ENCODE measurements at regions not wholly inside any gene's neighbourhood (a gene's known extent, or its start where the extent isn't known, plus 50 kb on each side); places are given as distances from the start of the nearest gene placed in this dataset.
"Not testable (repeated sequence)": the region's sequence is repeated elsewhere in the genome, so short reads cannot be mapped to it uniquely, and the experiment has no call there.

DNA sequence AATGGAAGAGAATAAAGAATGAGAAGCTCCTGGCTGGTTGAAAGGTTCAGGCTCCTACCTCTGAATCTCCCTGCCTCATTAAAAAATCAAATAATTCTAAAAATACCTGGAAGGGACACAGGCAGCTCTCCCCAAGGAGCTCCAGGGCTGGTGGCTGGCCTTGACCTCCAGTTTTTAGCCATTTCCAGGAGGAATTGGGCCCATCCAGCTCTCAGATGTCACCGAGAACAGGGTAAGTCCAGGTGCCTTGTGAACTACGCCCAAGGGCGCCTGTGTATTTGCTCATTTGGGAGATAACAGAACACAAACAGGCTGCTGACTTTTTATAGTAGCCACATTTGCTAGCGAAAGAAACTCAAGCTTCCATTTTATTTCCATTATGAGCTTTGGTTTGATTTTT, 321.0 kb upstream of the C1orf174 start:
- DNase-seq (ENCODE audit: low spot score): no peak

DNA sequence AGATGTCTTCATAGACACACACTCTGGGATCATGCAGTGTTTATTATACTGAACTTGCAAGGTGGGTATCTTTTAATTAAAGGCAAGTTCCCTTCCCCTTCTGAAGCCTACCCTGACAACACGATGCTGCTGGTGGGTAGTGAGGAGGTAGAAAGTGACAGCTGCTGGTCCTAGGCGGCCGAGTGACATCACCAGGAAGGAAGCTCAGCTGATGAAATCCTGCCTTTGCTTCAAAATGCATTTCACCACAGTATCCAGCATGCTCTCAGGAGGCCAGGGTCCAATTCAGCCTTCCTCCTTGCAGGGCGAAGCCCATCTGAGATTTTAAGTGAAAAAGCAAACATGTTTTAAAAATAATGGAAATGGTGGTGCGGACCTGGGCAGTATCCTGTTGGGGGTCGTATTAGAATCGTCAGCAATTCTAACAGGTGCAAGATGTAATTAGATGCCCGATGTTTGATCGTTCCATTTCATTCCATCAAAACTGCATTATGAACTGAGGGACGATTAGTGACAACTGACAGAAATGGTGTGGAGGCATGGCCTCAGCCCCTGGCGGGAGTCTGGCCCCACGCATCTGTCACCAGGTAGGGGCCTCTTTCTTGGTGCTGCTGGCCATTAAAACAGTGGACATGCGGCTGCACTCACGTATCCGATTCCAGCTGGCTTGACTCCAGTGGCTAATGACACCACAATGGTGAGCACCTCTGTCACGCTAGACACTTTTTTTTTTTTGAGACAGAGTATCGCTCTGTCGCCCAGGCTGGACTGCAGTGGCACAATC, 324.8 kb upstream of the C1orf174 start:
- no peak for DNase-seq (ENCODE audit: low spot score)

DNA sequence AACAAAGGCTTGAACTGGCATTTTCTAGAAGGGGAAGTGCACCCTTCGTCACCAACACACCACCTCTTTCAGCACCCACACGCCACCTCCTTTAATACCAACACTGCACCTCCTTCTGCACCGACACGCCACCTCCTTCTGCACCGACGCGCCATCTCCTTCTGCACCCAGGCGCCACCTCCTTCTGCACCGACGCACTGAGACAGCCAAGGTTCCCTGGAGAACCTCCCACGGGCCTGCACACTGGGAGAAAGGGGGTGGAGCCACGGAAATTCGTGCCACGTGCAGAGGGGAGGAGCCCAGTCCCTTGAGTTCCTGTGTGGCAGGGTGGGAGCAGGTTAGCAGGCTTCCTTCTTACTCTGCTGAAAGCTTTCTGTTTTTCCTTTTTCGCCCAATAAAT, 327.9 kb upstream of the C1orf174 start:
- no peak for DNase-seq (ENCODE audit: low spot score)

GRCh38 chr1:4253935-4254334, 353.9 kb upstream of the C1orf174 start:
- no peak for DNase-seq (ENCODE audit: low spot score)

DNA sequence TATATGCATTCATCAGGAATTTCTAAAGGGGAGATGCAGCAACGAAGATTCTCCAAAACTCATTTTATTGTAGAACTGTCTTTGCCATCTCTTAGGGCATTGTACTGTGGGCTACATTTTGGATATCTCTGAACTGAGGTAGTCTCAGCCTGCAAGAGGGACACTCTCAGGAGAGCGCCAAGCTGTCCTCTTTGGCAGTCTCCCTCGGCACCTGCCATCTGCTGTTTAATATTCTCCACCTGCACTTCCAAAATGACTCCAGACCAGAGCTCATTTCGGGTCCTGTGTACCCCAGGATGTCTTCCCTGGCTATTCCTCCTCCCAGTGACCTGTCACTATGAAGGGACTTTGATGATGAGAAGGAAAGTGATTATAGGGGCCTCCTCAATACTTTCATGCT, 356.3 kb upstream of the C1orf174 start:
- DNase-seq (ENCODE audit: low spot score): no peak

GRCh38 chr1:4258146-4258777, 358.2 kb upstream of the C1orf174 start:
- not testable (repeated sequence) for DNase-seq (ENCODE audit: low spot score)

- DNase-seq (ENCODE audit: low spot score): no peak
Measured at GRCh38 chr1:4261327-4261726, 361.3 kb upstream of the C1orf174 start.

GRCh38 chr1:4262665-4263064, 362.6 kb upstream of the C1orf174 start:
- DNase-seq (ENCODE audit: low spot score): no peak

DNA sequence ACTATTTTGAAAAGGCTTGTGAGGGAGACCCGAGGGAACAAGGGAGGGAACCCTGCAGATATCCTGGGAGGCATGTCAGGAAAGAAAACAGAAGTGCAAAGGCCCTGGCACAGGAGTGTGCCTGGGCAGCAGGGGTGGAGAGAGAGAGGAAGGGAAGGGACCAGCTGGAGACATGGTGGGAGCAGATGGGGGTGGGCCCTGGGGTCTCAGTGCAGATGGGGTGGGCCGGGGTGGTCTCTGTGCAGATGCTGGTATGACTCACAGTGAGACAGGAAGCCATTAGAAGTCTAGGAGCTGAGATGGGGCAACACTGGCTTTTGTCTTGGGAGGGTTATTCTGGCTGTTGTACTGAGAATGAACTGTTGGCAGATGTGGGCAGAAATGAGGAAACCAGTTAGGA, 363.6 kb upstream of the C1orf174 start:
- DNase-seq (ENCODE audit: low spot score): no peak

DNA sequence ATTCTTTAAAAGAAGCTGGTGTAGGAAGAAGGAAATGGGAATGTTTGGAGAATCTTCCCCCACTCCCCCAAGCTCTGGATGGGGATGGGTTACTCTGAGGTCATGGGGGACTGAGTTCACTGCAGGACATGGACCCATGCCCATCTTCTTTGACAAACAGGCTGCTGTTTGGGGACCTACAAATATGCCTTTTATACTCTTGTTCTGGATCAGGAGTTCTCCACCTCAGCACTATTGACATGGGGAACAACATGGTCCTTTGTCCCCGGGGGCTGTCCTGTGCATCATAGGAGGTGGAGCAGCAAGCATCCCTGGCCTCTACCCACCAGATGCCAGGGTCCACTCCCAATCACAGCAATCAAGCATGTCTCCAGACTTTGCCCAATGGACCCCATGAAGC, 365.8 kb upstream of the C1orf174 start:
- DNase-seq (ENCODE audit: low spot score): no peak

- no peak for DNase-seq (ENCODE audit: low spot score)
Measured at GRCh38 chr1:4267381-4268261, 367.5 kb upstream of the C1orf174 start.

- DNase-seq (ENCODE audit: low spot score): no peak
Measured at GRCh38 chr1:4268262-4268888, 368.3 kb upstream of the C1orf174 start.

GRCh38 chr1:4268889-4269284, 368.8 kb upstream of the C1orf174 start:
- no peak for DNase-seq (ENCODE audit: low spot score)

DNA sequence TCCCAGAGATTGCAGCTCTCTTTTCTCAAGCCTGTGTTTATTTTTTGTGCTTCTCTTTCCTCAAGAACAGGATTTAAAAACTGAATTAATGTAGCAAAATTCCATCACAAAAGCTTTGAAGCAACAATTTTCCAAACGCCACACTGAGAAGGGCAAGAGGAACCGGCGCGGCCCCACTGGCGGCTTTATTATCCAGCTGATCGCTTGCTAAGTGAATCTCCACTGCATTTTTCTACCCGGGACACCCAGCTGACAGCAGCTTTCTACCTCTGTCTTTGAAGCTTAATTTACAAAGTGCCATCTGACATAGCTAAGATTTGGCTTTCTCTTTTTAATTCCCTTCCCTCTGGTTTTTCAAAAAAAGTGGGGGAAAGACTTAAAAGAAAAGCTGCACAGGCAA, 369.3 kb upstream of the C1orf174 start:
- no peak for DNase-seq (ENCODE audit: low spot score)

GRCh38 chr1:4269952-4270570, 370.0 kb upstream of the C1orf174 start:
- no peak for DNase-seq (ENCODE audit: low spot score)

DNA sequence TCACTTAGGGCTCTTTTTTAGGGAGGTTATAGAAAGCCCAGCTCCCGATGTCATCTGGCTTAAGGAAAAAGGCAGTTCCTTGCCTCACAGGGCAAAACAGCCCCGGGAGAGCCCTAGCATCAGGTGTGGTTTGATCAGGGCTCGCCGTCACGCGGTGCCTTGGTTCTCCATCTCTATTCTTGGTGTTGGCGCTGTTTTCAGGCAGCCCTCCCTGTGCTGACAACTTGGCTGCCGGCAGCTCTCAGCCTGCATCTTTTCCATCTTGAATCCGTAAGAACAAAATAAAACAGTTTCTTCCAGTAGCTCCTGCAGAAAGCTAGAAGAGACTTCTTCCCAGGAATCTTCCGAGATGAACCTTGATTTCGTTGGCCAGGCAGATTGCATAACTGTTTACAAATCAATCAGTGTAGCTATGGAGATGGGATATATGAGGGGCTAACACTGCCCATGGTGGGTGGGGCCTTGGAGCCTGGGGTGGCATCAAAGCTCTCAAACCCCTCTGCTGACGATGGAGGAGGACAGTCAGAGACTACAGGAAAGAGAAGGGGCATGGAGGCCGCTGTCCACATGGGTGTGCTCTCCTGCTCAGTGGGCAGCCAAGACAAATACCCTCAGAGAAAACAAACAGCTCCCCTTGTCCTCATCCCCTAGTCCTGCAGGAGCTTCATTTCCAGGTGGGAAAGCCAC, 370.7 kb upstream of the C1orf174 start:
- DNase-seq (ENCODE audit: low spot score): no peak

GRCh38 chr1:4271338-4271998, 371.4 kb upstream of the C1orf174 start:
- no peak for DNase-seq (ENCODE audit: low spot score)

DNA sequence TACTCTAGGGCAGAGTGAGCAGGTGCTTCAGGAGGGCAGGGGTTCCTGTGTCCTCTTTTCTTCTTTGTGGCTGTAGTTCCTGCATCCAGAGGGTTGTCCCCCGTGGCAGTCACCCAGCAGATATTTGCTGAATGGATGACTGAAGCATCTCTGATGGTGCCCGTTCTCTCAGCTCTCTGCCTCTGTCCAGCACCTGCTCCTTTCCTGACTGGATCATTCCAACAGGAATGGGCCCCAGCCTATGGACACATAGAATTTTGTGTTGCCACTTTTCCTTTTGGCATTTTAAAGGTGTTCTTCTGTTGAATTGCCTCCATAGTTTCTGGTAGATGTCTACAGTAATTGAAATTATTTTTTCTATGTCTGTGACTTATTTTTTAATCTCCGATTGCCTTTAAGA, 372.5 kb upstream of the C1orf174 start:
- no peak for DNase-seq (ENCODE audit: low spot score)

- no peak for DNase-seq (ENCODE audit: low spot score)
Measured at GRCh38 chr1:4273243-4273642, 373.2 kb upstream of the C1orf174 start.

DNA sequence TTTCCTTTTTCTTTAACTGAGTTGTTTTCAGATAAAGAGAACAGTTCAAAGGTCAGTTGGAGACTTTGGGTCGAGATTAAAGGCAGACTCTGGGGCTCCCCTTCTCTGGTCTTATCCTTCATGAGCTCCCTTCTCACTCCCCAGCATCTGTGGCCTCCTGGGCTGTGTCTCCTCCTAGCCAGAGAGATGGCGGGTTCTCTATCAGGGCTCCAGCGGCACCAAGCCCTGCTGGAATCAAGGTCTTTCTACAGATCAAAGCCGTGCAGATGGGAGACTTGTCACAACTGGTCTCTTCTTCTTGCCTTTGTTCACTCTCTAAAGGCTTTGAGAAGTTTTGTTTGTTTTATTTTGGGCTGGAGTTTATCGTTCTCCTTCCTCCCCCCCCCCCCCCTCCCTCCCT, 373.7 kb upstream of the C1orf174 start:
- no peak for DNase-seq (ENCODE audit: low spot score)

- no peak for DNase-seq (ENCODE audit: low spot score)
Measured at GRCh38 chr1:4275083-4275482, 375.0 kb upstream of the C1orf174 start.

All from HuH-7 (cell line).